Left lung (tissue), 4 donors: ENCODE measurements at regions not wholly inside any gene's neighbourhood (a gene's known extent, or its start where the extent isn't known, plus 50 kb on each side); places are given as distances from the start of the nearest gene placed in this dataset.

Source experiments
- ATAC-seq: fragments of 200-7000 bp; cut with Tn5 transposase; one replicate; pipeline ENCODE4 v1.9.1; 2020; ENCODE audit warnings: moderate library complexity
- DNase-seq, 4 donors: peaks; one replicate each; pipeline ENCODE4 v3.0.0-alpha.2; 2013 to 2020
- H3K27ac ChIP-seq, 2 donors: fragments of 200-600 bp; sonication (generic) in 1 of 2; one replicate each; pipeline versions ENCODE4 v1.5.0 to v1.8.0; 2020 to 2021
- H3K27me3 ChIP-seq, 2 donors: fragments of 200-600 bp; sonication (generic) in 1 of 2; one replicate each; pipeline versions ENCODE4 v1.5.0 to v1.8.0; 2020 to 2021
- H3K36me3 ChIP-seq, 2 donors: fragments of 200-600 bp; sonication (generic) in 1 of 2; one replicate each; pipeline versions ENCODE4 v1.5.0 to v1.8.0; 2020 to 2021
- H3K4me1 ChIP-seq, 2 donors: fragments of 200-600 bp; one replicate each; pipeline ENCODE4 v1.8.0; 2021
- H3K4me3 ChIP-seq, 2 donors: fragments of 200-600 bp; sonication (generic) in 1 of 2; one replicate each; pipeline versions ENCODE4 v1.5.0 to v1.8.0; 2020 to 2021; ENCODE audit warnings: mild to moderate bottlenecking in 1 of 2
- H3K9me3 ChIP-seq, 2 donors: fragments of 200-600 bp; sonication (generic) in 1 of 2; one replicate each; pipeline versions ENCODE4 v1.5.0 to v1.8.0; 2020 to 2021
- intact Hi-C, 2 donors: fragments of 100-400 bp; cut with DNase I; formaldehyde crosslinking; loops; one replicate each; pipeline versions ENCODE4 v1.11.2 to v1.14.2; 2022
- TF ChIP-seq, protein P1 (sequence below), 2 donors: fragments of 200-600 bp; sonication (generic) in 1 of 2; IDR thresholded peaks; one replicate each; pipeline versions ENCODE4 v1.5.0 to v1.8.0; 2021; ENCODE audit warnings: antibody characterized with exemption in 2 of 2
- donor health status: DM: no; HTN: yes; CAD: no.
- donor health status: DM: no; HTN: no; CAD: no.

DNA sequence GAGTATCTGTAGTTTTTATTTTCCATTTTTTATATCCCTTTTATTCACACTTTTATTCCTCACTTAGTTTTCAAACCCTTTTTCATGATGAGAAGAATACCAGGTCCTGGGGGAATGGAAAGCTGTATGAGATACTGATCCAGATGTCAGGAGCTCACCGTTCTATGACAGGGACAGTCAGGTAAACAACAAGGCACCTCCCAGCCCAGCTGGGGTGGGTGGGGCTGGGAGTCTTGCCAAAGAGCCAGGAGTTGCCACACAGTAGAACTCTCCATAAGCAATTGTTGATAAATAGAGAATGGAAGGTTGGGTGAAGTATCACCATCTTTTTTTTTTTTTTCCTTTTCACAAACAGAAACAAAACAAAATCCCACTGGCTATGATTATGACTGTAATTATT, 225.8 kb downstream of the NSG2 start:
- Histone ChIP-seq H3K9me3 (peaks cover 0 to 2% of the 10 kb centered on the region in 2 donors), H3K27ac (no peak overlapping the region), H3K4me1 (no peaks in the 10 kb centered on the region), H3K36me3 (no peaks in the 10 kb centered on the region), H3K4me3 (no peak overlapping the region), H3K27me3 (peaks cover 0 to 4% of the 10 kb centered on the region in 2 donors)
- ATAC-seq (no peak), DNase-seq (no peak)
- TF ChIP-seq, protein P1, sequence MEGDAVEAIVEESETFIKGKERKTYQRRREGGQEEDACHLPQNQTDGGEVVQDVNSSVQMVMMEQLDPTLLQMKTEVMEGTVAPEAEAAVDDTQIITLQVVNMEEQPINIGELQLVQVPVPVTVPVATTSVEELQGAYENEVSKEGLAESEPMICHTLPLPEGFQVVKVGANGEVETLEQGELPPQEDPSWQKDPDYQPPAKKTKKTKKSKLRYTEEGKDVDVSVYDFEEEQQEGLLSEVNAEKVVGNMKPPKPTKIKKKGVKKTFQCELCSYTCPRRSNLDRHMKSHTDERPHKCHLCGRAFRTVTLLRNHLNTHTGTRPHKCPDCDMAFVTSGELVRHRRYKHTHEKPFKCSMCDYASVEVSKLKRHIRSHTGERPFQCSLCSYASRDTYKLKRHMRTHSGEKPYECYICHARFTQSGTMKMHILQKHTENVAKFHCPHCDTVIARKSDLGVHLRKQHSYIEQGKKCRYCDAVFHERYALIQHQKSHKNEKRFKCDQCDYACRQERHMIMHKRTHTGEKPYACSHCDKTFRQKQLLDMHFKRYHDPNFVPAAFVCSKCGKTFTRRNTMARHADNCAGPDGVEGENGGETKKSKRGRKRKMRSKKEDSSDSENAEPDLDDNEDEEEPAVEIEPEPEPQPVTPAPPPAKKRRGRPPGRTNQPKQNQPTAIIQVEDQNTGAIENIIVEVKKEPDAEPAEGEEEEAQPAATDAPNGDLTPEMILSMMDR (IDR thresholded peaks at IDR 0.05) = no peak
- intact Hi-C loops = no loop called here

DNA sequence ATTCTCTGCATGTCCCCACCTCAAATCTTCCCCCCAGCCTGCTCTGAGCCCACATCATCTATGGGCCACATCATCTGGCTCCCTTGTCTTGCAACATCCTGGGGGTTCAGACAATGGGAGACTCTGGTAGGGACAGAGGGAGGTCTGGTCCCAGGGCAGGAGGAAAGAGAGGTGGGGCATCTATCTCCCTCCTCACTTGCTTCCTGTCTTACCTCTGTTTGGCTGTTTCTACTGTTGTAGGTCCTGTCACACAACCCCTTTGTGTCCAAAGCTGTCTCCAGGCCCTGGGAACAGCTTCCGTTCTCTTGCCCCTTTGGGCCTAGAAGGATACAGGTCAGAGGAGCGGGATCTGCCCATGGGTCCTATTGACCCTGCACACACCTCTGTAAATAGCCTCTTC, 227.2 kb downstream of the NSG2 start:
- no peak overlapping the region for H3K4me3 ChIP-seq
- TF ChIP-seq, protein P1 (IDR thresholded peaks at IDR 0.05) = no peak
- peaks cover 0 to 4% of the 10 kb centered on the region in 2 donors for H3K27me3 ChIP-seq

DNA sequence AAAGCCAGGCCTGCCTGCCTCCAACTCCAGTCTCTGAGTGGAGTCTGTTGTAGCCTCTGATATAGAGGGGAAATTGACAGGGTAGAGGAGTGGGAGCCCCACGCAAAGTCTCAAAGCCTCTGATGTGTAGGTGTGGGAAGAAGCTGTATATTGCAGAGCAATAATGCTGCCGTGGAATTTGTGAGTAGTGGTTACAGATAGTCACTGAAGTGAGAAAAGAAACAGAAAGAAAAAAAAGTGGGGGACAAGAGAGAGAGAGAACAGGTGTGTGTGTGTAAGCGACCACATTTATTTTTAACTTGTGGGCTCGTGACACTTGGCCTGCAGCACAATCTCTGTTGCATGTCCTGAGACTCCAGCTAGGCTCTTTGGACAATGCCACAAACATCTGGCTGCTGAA, 227.8 kb downstream of the NSG2 start:
- DNase-seq (no peak), ATAC-seq (no peak)
- Histone ChIP-seq H3K9me3 (no peaks in the 10 kb centered on the region), H3K27ac (no peak overlapping the region), H3K4me3 (no peak overlapping the region), H3K36me3 (no peaks in the 10 kb centered on the region), H3K27me3 (peaks cover 0 to 4% of the 10 kb centered on the region in 2 donors), H3K4me1 (no peaks in the 10 kb centered on the region)
- intact Hi-C loops = no loop called here
- TF ChIP-seq, protein P1 (IDR thresholded peaks at IDR 0.05) = no peak

More for the DNA sequence above, 227.2 kb downstream of the NSG2 start:
- DNase-seq (no peak), ATAC-seq (no peak)
- no peaks in the 10 kb centered on the region for H3K36me3 ChIP-seq
- no peaks in the 10 kb centered on the region for H3K9me3 ChIP-seq
- H3K4me1 ChIP-seq = no peaks in the 10 kb centered on the region
- intact Hi-C loops = no loop called here
- H3K27ac ChIP-seq = no peak overlapping the region

DNA sequence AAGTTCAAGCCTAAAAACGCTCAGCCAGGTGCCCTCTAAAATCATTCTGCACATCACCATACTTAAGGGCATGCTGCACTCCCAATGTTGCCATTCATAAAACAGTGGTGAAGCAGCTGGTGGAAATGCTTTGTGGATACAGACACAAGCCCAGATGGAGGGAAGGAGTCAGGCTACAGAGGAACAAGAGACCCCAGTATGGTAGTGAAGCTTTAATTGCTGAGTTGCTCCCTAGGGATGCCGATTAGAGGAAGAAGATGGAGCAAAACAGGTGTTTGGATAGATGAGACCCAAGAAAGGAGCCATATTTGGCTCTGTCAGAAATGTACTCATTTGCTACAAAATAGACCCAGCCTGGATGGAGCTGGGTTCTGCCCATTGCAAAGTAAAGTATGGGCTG, 230.5 kb downstream of the NSG2 start:
- Histone ChIP-seq H3K36me3 (no peaks in the 10 kb centered on the region), H3K27me3 (peaks cover 0 to 4% of the 10 kb centered on the region in 2 donors), H3K4me3 (no peak overlapping the region), H3K9me3 (no peaks in the 10 kb centered on the region), H3K4me1 (no peaks in the 10 kb centered on the region), H3K27ac (no peak overlapping the region)
- ATAC-seq = no peak
- no peak for DNase-seq
- TF ChIP-seq, protein P1 (IDR thresholded peaks at IDR 0.05) = no peak
- intact Hi-C loops = no loop called here

DNA sequence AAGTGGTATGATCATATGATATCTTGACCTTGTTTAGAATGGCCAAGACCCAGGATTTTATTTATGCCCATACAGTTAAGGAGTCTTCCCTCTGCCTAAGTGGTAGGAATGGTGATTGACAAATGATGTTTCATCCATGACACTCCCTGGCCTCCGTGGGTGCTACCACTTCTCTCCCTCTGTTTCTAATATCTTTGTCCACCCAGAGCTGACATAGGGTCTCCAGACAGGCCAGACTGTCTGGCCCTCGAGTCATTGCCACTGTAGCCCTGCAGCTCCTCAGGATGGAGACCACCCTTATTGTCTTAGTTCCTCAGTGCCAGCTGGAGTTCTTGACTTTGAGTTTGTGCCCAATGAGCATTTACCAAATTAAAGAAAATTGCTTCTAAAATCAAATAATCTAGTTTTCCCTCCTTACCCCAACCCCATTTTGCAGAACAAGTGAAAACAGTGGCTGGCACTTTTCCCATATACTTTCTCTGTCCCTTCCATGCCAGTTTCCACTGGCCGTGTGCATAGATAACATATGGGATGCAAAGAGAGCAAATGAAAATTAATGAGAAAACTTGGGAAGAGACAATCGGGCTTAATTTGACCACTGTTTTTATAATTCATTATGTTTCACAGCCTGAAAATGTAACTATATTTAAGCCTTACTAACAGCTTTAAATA, 235.7 kb downstream of the NSG2 start:
- TF ChIP-seq, protein P1 (IDR thresholded peaks at IDR 0.05) = no peak
- Histone ChIP-seq H3K36me3 (no peaks in the 10 kb centered on the region), H3K27me3 (peaks cover 0 to 18% of the 10 kb centered on the region in 2 donors), H3K4me1 (no peaks in the 10 kb centered on the region), H3K27ac (no peak overlapping the region), H3K4me3 (no peak overlapping the region), H3K9me3 (no peaks in the 10 kb centered on the region)
- DNase-seq = no peak
- intact Hi-C loops = no loop called here
- no peak for ATAC-seq
